GM12891 (cell line): ENCODE measurements at regions not wholly inside any gene's neighbourhood (a gene's known extent, or its start where the extent isn't known, plus 50 kb on each side); places are given as distances from the start of the nearest gene placed in this dataset.

Experiments used
- POLR2A ChIP-seq: IDR thresholded peaks from 2 replicates; pipeline ENCODE4 v1.6.1; 2011; ENCODE audit warnings: low read depth, low read length, control low read depth
- POLR2AphosphoS5 ChIP-seq: IDR thresholded peaks from 2 replicates; pipeline ENCODE4 v1.6.1; 2011; ENCODE audit warnings: low read depth, low read length, control low read depth
- POU2F2 ChIP-seq: IDR thresholded peaks from 2 replicates; pipeline ENCODE4 v1.6.1; 2011; ENCODE audit warnings: low read depth, mild to moderate bottlenecking, control low read depth, low read length, moderate library complexity
- SPI1 ChIP-seq: IDR thresholded peaks from 2 replicates; pipeline ENCODE4 v1.6.1; 2011; ENCODE audit warnings: low read depth, low read length, control low read depth
- TAF1 ChIP-seq: IDR thresholded peaks from 2 replicates; pipeline ENCODE4 v1.6.1; 2011; ENCODE audit warnings: low read depth, low read length, control low read depth

DNA sequence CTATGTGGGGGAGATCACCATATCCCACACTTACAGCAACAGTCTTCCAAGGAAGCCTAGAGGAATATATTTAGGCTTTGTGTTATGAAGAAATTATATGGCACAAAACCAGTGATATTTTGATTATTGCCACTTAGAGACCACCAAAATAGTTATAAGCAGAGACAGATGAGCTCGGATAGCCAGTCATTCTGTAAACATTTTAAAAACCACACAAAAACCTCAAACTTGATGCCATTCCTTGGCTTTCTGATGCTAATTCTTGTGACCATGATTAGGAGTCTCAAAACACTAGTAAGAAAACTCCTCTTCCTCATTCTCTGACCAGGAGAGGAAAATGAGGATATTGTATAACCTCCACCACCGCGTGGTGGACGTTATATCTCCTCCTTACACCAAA, 496.4 kb downstream of the FOXO1 start:
- TF ChIP-seq SPI1, result no peak
- no peak for TF ChIP-seq POLR2A
- no peak for TF ChIP-seq TAF1
- no peak for TF ChIP-seq POU2F2
- no peak for TF ChIP-seq POLR2AphosphoS5
